Neural cell (in vitro differentiated cells): ENCODE measurements at regions not wholly inside any gene's neighbourhood (a gene's known extent, or its start where the extent isn't known, plus 50 kb on each side); places are given as distances from the start of the nearest gene placed in this dataset.

Experiments
- H2AFZ ChIP-seq: fragments of 200-600, 300-800 bp; sonication (generic), shearing (Covaris generic); 2 replicates; pipeline ENCODE4 v1.6.0; 2014; ENCODE audit warnings: low read depth, mild to moderate bottlenecking, antibody characterized with exemption, low read length, moderate library complexity
- H3F3A ChIP-seq: fragments of 200-600 bp; shearing (Covaris generic); 2 replicates; pipeline ENCODE4 v1.6.1; 2016; ENCODE audit warnings: mild to moderate bottlenecking, moderate library complexity, mixed read lengths, antibody characterized with exemption, low read length; ENCODE audit not compliant: insufficient read depth, poor library complexity, severe bottlenecking
- H3K27ac ChIP-seq: fragments of 200-600, 300-800 bp; sonication (generic), shearing (Covaris generic); 2 replicates; pipeline ENCODE4 v1.5.1; 2014; ENCODE audit warnings: mild to moderate bottlenecking, low read length, moderate library complexity
- H3K27me3 ChIP-seq: fragments of 300-800, 200-600 bp; sonication (generic), shearing (Covaris generic); 2 replicates; pipeline ENCODE4 v1.6.0; 2014; ENCODE audit warnings: mild to moderate bottlenecking, low read depth, low read length, moderate library complexity; ENCODE audit not compliant: insufficient read depth
- H3K36me3 ChIP-seq: fragments of 300-800, 200-600 bp; sonication (generic), shearing (Covaris generic); 2 replicates; pipeline ENCODE4 v1.5.1; 2014; ENCODE audit warnings: mild to moderate bottlenecking, antibody characterized with exemption, low read length, moderate library complexity; ENCODE audit not compliant: insufficient read depth
- H3K4me2 ChIP-seq: fragments of 300-800, 200-600 bp; sonication (generic), shearing (Covaris generic); 2 replicates; pipeline ENCODE4 v1.6.0; 2014; ENCODE audit warnings: mild to moderate bottlenecking, low read length
- H3K4me3 ChIP-seq: fragments of 300-800, 200-600 bp; sonication (generic), shearing (Covaris generic); 2 replicates; pipeline ENCODE4 v1.5.1; 2014; ENCODE audit warnings: mild to moderate bottlenecking, low read length, moderate library complexity
- H3K79me2 ChIP-seq: fragments of 200-600 bp; shearing (Covaris generic); replicated peaks from 2 replicates; pipeline ENCODE4 v1.6.0; 2014; ENCODE audit warnings: mild to moderate bottlenecking, low read length, moderate library complexity; ENCODE audit not compliant: insufficient read depth
- H3K9ac ChIP-seq: fragments of 300-800, 200-600 bp; sonication (generic), shearing (Covaris generic); 2 replicates; pipeline ENCODE4 v1.6.1; 2016; ENCODE audit warnings: mild to moderate bottlenecking, low read length, mixed read lengths
- H3K9me2 ChIP-seq: fragments of 200-600 bp; shearing (Covaris generic); 2 replicates; pipeline ENCODE4 v1.6.1; 2016; ENCODE audit warnings: mild to moderate bottlenecking, low read length, mixed read lengths; ENCODE audit not compliant: insufficient read depth
- H3K9me3 ChIP-seq: fragments of 200-600, 300-800 bp; sonication (generic), shearing (Covaris generic); 2 replicates; pipeline ENCODE4 v1.6.1; 2016; ENCODE audit warnings: mild to moderate bottlenecking, mixed run types, low read length, moderate library complexity, mixed read lengths
- H4K20me1 ChIP-seq: fragments of 200-600 bp; shearing (Covaris generic); 2 replicates; pipeline ENCODE4 v1.6.1; 2016; ENCODE audit warnings: mild to moderate bottlenecking, mixed run types; ENCODE audit not compliant: insufficient read depth
- EP300 ChIP-seq: fragments of 450-650 bp; conservative IDR thresholded peaks from 2 replicates; pipeline ENCODE4 v1.6.1; 2014; ENCODE audit warnings: antibody characterized with exemption, mild to moderate bottlenecking, moderate library complexity; ENCODE audit not compliant: poor library complexity, severe bottlenecking
- EZH2 ChIP-seq: fragments of 200-600, 300-800 bp; shearing (Covaris generic), sonication (generic); IDR thresholded peaks from 2 replicates; pipeline ENCODE4 v1.6.1; 2014; ENCODE audit warnings: antibody characterized with exemption, low read length, borderline replicate concordance, mild to moderate bottlenecking; ENCODE audit not compliant: insufficient read depth, poor library complexity, severe bottlenecking
- MXI1 ChIP-seq: fragments of 450-650 bp; conservative IDR thresholded peaks from 2 replicates; pipeline ENCODE4 v1.6.1; 2014; ENCODE audit warnings: antibody characterized with exemption, mild to moderate bottlenecking; ENCODE audit not compliant: poor library complexity, severe bottlenecking
- POLR2AphosphoS5 ChIP-seq: IDR thresholded peaks from 2 replicates; pipeline ENCODE4 v1.6.1; 2012
- RAD21 ChIP-seq: fragments of 450-650 bp; conservative IDR thresholded peaks from 2 replicates; pipeline ENCODE4 v1.6.1; 2014; ENCODE audit warnings: antibody characterized with exemption, mild to moderate bottlenecking, moderate library complexity
- SMC3 ChIP-seq: fragments of 450-650 bp; conservative IDR thresholded peaks from 2 replicates; pipeline ENCODE4 v1.6.1; 2014; ENCODE audit warnings: antibody characterized with exemption, mild to moderate bottlenecking, moderate library complexity; ENCODE audit not compliant: poor library complexity
- TAF1 ChIP-seq: IDR thresholded peaks from 2 replicates; pipeline ENCODE4 v1.6.1; 2012; ENCODE audit warnings: low read depth
- TF ChIP-seq, protein P1 (sequence below): fragments of 450-650 bp; IDR thresholded peaks from 2 replicates; pipeline ENCODE4 v1.5.1; 2014; ENCODE audit warnings: antibody characterized with exemption, mild to moderate bottlenecking, moderate library complexity; ENCODE audit not compliant: poor library complexity, severe bottlenecking
- TF ChIP-seq, protein P2 (sequence below): IDR thresholded peaks from 2 replicates; pipeline ENCODE4 v1.6.1; 2012; ENCODE audit warnings: borderline replicate concordance

GRCh38 chr16:47965439-47965838 is 190.4 kb downstream of the ABCC12 start (continued):
- TF ChIP-seq, protein P1, sequence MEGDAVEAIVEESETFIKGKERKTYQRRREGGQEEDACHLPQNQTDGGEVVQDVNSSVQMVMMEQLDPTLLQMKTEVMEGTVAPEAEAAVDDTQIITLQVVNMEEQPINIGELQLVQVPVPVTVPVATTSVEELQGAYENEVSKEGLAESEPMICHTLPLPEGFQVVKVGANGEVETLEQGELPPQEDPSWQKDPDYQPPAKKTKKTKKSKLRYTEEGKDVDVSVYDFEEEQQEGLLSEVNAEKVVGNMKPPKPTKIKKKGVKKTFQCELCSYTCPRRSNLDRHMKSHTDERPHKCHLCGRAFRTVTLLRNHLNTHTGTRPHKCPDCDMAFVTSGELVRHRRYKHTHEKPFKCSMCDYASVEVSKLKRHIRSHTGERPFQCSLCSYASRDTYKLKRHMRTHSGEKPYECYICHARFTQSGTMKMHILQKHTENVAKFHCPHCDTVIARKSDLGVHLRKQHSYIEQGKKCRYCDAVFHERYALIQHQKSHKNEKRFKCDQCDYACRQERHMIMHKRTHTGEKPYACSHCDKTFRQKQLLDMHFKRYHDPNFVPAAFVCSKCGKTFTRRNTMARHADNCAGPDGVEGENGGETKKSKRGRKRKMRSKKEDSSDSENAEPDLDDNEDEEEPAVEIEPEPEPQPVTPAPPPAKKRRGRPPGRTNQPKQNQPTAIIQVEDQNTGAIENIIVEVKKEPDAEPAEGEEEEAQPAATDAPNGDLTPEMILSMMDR = no peak

DNA sequence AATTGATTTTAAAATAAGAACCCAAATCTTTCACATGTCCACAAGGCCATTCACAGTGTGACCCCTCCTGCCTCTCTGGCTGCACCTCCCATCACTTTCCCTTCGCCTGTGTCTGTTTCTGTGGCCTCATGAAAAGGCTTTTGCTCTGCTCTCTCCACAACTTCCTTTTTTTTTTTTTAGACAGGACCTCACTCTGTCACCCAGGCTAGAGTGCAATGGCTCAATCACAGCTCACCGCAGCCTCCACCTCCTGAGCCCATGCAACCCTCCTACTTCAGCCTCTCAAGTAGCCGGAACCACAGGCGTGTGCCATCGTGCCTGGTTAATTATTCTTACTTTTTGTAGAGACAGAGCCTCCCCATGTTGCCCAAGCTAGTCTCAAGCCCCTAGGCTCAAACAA is 197.1 kb downstream of the ABCC12 start:
- Histone ChIP-seq H4K20me1 (no peaks in the 10 kb centered on the region), H3K27ac (no peak overlapping the region), H3K9me3 (no peaks in the 10 kb centered on the region), H3F3A (no peaks in the 10 kb centered on the region), H3K36me3 (no peaks in the 10 kb centered on the region), H2AFZ (no peak overlapping the region), H3K4me2 (no peak overlapping the region), H3K27me3 (no peaks in the 10 kb centered on the region), H3K9ac (no peak overlapping the region), H3K9me2 (no peaks in the 10 kb centered on the region), H3K79me2 (no peaks in the 10 kb centered on the region), H3K4me3 (no peak overlapping the region)
- TF ChIP-seq TAF1 = no peak
- no peak for TF ChIP-seq EZH2
- no peak for TF ChIP-seq MXI1
- TF ChIP-seq POLR2AphosphoS5 = no peak
- TF ChIP-seq, protein P1 = no peak
- TF ChIP-seq, protein P2, sequence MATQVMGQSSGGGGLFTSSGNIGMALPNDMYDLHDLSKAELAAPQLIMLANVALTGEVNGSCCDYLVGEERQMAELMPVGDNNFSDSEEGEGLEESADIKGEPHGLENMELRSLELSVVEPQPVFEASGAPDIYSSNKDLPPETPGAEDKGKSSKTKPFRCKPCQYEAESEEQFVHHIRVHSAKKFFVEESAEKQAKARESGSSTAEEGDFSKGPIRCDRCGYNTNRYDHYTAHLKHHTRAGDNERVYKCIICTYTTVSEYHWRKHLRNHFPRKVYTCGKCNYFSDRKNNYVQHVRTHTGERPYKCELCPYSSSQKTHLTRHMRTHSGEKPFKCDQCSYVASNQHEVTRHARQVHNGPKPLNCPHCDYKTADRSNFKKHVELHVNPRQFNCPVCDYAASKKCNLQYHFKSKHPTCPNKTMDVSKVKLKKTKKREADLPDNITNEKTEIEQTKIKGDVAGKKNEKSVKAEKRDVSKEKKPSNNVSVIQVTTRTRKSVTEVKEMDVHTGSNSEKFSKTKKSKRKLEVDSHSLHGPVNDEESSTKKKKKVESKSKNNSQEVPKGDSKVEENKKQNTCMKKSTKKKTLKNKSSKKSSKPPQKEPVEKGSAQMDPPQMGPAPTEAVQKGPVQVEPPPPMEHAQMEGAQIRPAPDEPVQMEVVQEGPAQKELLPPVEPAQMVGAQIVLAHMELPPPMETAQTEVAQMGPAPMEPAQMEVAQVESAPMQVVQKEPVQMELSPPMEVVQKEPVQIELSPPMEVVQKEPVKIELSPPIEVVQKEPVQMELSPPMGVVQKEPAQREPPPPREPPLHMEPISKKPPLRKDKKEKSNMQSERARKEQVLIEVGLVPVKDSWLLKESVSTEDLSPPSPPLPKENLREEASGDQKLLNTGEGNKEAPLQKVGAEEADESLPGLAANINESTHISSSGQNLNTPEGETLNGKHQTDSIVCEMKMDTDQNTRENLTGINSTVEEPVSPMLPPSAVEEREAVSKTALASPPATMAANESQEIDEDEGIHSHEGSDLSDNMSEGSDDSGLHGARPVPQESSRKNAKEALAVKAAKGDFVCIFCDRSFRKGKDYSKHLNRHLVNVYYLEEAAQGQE = no peak

DNA sequence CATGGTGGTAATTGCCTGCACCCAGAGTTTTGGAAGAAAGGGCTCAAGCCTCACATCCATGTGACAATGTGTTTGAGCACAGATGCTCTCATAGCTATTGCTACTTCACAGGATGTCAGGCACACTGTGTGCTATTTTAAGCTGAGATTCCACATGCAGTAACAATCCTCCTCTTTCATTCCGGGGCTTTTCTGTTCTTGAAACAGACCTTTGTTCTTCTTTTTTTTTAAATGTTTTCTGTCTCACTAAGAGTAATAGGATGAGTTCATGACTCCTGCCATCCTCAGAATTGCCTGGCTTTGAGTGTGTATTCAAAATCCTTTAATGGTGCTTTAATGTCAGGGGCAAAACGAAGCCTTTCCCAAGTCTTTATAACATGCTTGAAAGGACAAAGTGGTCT is 198.9 kb downstream of the ABCC12 start:
- Histone ChIP-seq H2AFZ (no peak overlapping the region), H3F3A (no peaks in the 10 kb centered on the region), H3K27ac (peak overlapping the region; percentile 61), H3K27me3 (no peaks in the 10 kb centered on the region), H3K9me3 (no peaks in the 10 kb centered on the region), H3K9ac (peak overlapping the region; percentile 15), H3K79me2 (no peaks in the 10 kb centered on the region), H3K36me3 (no peaks in the 10 kb centered on the region), H4K20me1 (no peaks in the 10 kb centered on the region), H3K9me2 (no peaks in the 10 kb centered on the region), H3K4me3 (no peak overlapping the region), H3K4me2 (no peak overlapping the region)
- no peak for TF ChIP-seq SMC3
- no peak for TF ChIP-seq EZH2
- no peak for TF ChIP-seq TAF1
- TF ChIP-seq MXI1 = no peak
- TF ChIP-seq RAD21 = no peak
- TF ChIP-seq, protein P1 = no peak
- peak; percentile 25 for TF ChIP-seq POLR2AphosphoS5
- TF ChIP-seq, protein P2 = no peak
- TF ChIP-seq EP300 = peak; percentile 31
